ENCODE measurements at regions not wholly inside any gene's neighbourhood (a gene's known extent, or its start where the extent isn't known, plus 50 kb on each side); places are given as distances from the start of the nearest gene placed in this dataset.

DNA sequence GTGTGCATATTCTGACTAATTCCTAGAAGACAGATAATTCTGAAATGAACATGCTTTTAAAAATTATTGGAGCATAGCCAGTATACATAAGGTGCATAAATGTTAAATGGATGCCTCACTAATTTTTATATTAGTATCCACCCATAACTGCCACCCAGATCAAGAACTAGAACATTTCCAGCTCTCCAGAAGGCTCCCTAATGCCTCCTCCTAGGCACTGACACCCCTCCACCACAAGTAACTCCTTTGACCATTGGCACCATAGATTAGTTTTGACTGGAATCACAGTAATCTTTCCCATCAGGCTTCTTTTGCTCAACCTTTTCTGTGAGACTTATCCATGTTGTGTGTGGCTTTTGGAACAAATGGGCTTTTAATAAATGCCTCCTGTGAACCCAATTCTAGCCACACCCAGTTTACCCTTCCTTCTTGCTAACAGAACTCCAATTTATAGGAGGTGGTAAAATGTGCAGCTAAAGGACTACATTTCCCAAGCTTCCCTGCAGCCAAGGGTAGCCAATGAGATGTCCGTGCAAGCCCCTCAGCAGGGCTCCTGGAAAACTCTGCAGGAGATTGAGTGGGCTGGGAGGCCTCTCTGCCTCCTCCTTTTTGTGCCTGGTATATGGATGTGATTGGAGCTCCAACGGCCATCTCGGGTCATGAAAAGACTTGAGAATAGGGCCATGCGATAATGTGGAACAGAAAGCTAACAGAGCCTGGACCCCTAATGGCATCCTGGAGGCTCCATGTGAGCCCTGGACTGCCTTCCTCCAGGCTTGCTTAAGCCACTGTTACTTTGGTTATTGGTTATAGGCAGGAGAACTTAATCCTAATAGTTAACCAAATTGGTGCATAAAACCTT is 322.6 kb upstream of the TLE3 start:
- TF ChIP-seq CTCF (IDR thresholded peaks at IDR 0.05; ENCODE audit: low read depth, low read length, missing control alignments): no peak
- H3K4me3 ChIP-seq (replicated peaks; ENCODE audit: low read depth, low read length): no peak overlapping the region
- no peak for DNase-seq (ENCODE audit: extremely low read depth, low read depth)

- no peak for DNase-seq (ENCODE audit: extremely low read depth, low read depth)
- H3K4me3 ChIP-seq (replicated peaks; ENCODE audit: low read depth, low read length): no peak overlapping the region
- no peak for TF ChIP-seq CTCF (IDR thresholded peaks at IDR 0.05; ENCODE audit: low read depth, low read length, missing control alignments)
Observed at GRCh38 chr15:70418943-70419342, 321.2 kb upstream of the TLE3 start.

- TF ChIP-seq CTCF (IDR thresholded peaks at IDR 0.05; ENCODE audit: low read depth, low read length, missing control alignments): no peak
- DNase-seq (ENCODE audit: extremely low read depth, low read depth): no peak
- no peak overlapping the region for H3K4me3 ChIP-seq (replicated peaks; ENCODE audit: low read depth, low read length)
Observed at GRCh38 chr15:70417535-70417934, 319.8 kb upstream of the TLE3 start.

DNA sequence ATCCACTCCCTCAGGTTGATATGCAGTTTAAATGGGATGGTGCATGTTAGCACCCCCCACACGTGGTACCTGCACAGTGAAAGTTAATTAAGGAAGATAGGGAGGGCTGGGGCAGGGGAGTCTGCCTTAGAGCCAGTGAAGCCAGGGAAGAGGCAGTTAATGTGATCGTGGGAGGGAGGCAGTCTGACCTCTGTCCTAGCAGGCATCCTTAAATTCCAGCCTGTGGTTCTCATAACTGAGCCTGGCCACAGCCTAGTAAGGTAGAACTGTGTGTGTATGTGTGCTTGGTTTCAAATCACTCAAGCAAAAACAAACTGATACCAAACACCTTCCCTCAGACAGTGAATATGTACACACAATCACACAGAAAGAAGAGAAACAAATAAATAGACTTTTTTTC is 319.1 kb upstream of the TLE3 start:
- no peak for TF ChIP-seq CTCF (IDR thresholded peaks at IDR 0.05; ENCODE audit: low read depth, low read length, missing control alignments)

GRCh38 chr15:70415398-70415797 is 317.7 kb upstream of the TLE3 start:
- TF ChIP-seq CTCF (IDR thresholded peaks at IDR 0.05; ENCODE audit: low read depth, low read length, missing control alignments): no peak
- no peak for DNase-seq (ENCODE audit: extremely low read depth, low read depth)
- no peak overlapping the region for H3K4me3 ChIP-seq (replicated peaks; ENCODE audit: low read depth, low read length)

More for the DNA sequence above, 319.1 kb upstream of the TLE3 start:
- DNase-seq (ENCODE audit: extremely low read depth, low read depth): no peak
- no peak overlapping the region for H3K4me3 ChIP-seq (replicated peaks; ENCODE audit: low read depth, low read length)

DNA sequence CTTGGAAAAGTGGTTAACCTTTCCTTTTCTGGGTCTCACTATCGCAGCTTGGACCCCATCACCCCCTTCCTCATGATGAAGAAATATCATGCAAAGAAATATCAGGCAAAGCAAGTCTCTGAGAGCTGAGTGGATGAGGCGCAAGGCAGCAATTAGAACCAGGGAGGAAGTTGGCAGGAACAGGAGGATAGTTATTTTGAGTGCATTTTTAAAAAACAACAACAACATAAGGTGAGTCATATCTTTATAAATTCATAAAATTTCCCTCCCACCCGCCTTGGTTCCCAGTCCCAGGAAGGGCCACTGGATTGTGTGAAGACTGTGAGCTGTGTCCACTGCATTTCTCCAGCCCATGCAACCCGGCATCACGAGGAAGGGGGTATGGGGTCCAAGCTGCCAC is 316.9 kb upstream of the TLE3 start:
- no peak for TF ChIP-seq CTCF (IDR thresholded peaks at IDR 0.05; ENCODE audit: low read depth, low read length, missing control alignments)
- no peak for DNase-seq (ENCODE audit: extremely low read depth, low read depth)
- no peak overlapping the region for H3K4me3 ChIP-seq (replicated peaks; ENCODE audit: low read depth, low read length)
